ENCODE measurements at regions not wholly inside any gene's neighbourhood (a gene's known extent, or its start where the extent isn't known, plus 50 kb on each side); places are given as distances from the start of the nearest gene placed in this dataset.

- Histone ChIP-seq H4K8ac (replicated peaks; ENCODE audit: insufficient read length, low read depth, low read length) (no peak overlapping the region), H3K14ac (ENCODE audit: insufficient read depth, low read length) (no peak overlapping the region), H3K56ac (ENCODE audit: insufficient read length, low read depth, low read length) (no peak overlapping the region), H2BK15ac (ENCODE audit: low read depth, low read length) (no peak overlapping the region), H4K20me1 (ENCODE audit: control insufficient read depth, insufficient read depth, insufficient read length) (no peaks in the 10 kb centered on the region), H3K18ac (ENCODE audit: insufficient read length, low read depth, low read length) (no peak overlapping the region), H2AFZ (ENCODE audit: low read length) (no peak overlapping the region), H2BK120ac (ENCODE audit: low read depth, low read length, poor library complexity, severe bottlenecking) (no peak overlapping the region), H3K79me1 (ENCODE audit: insufficient read depth, low read depth, low read length, poor library complexity, severe bottlenecking) (no peaks in the 10 kb centered on the region), H3K9ac (ENCODE audit: extremely low read depth, insufficient read length, low read length) (no peak overlapping the region), H2BK12ac (ENCODE audit: insufficient read length, low read depth, low read length) (no peak overlapping the region), H2BK5ac (ENCODE audit: insufficient read length, low read length) (no peak overlapping the region), H3T11ph (ENCODE audit: low read length) (no peak overlapping the region), H3K4ac (ENCODE audit: low read depth, low read length) (no peak overlapping the region), H2AK5ac (ENCODE audit: insufficient read length, low read length) (no peak overlapping the region), H3K23ac (ENCODE audit: insufficient read length, low read depth, low read length) (no peak overlapping the region), H3K9me3 (ENCODE audit: control insufficient read depth, low read depth, low read length) (no peaks in the 10 kb centered on the region), H3K23me2 (ENCODE audit: insufficient read length, low read depth, low read length, poor library complexity, severe bottlenecking) (no peaks in the 10 kb centered on the region), H2BK20ac (ENCODE audit: low read depth, low read length, poor library complexity, severe bottlenecking) (no peak overlapping the region), H3K4me1 (ENCODE audit: insufficient read depth, low read length) (no peaks in the 10 kb centered on the region), H4K91ac (ENCODE audit: insufficient read length, low read depth, low read length) (no peak overlapping the region), H3K79me2 (ENCODE audit: insufficient read depth, low read length) (no peaks in the 10 kb centered on the region), H3K27me3 (ENCODE audit: insufficient read depth, low read length) (no peaks in the 10 kb centered on the region), H3K4me2 (ENCODE audit: insufficient read depth, insufficient read length, low read length) (no peak overlapping the region), H3K27ac (ENCODE audit: insufficient read length, low read depth, low read length) (no peak overlapping the region), H4K5ac (ENCODE audit: insufficient read length, low read depth, low read length) (no peak overlapping the region)
- peaks cover 5 to 13% of the 10 kb centered on the region in 2 experiments; a peak in 3 of 4 replicates for H3K4me1 Mint-ChIP-seq
- H3K4me3 Mint-ChIP-seq: no peak overlapping the region
- TF ChIP-seq CTCF (conservative IDR thresholded peaks at IDR 0.05): no peak
- peaks cover 9 to 13% of the 10 kb centered on the region in 2 experiments for H3K9me3 Mint-ChIP-seq
- no CpG with 5 or more reads among the region's 4 CpGs for WGBS (ENCODE audit: extremely low coverage, insufficient read length, low lambda C conversion rate)
- H3K36me3 Mint-ChIP-seq (ENCODE audit: insufficient read depth in 1 of 3, low read depth in 3 of 3): peaks cover 8 to 11% (median 8%) of the 10 kb centered on the region in 3 experiments
- H3K27me3 Mint-ChIP-seq (ENCODE audit: low read depth): peaks cover 1% of the 10 kb centered on the region
- no peak overlapping the region for H3K27ac Mint-ChIP-seq
- no peak for DNase-seq
Measured at GRCh38 chr17:5958850-5959249, 111.3 kb upstream of the WSCD1 start.
